ENCODE measurements at regions not wholly inside any gene's neighbourhood (a gene's known extent, or its start where the extent isn't known, plus 50 kb on each side); places are given as distances from the start of the nearest gene placed in this dataset.

- POLR2A ChIA-PET, result no interaction called here
- peaks cover 9% of the 10 kb centered on the region for H3K4me1 ChIP-seq (ENCODE audit: control insufficient read depth, extremely low read depth, insufficient read depth, low read length)
- peak; percentile 46 for DNase-seq (ENCODE audit: low read depth, low spot score)
- H3K27ac ChIP-seq (ENCODE audit: insufficient read depth, low read depth, low read length), result no peak overlapping the region
- H3K4me3 ChIP-seq (replicated peaks in 1 of 3; ENCODE audit: insufficient read depth in 1 of 3, low read depth in 1 of 3, low read length in 3 of 3), result peak overlapping the region in 1 of 3 experiments; percentile 56
- TF ChIP-seq POLR2A (IDR thresholded peaks at IDR 0.05; ENCODE audit: low read depth, low read length), result no peak
- no peak for TF ChIP-seq GATA2 (IDR thresholded peaks at IDR 0.05; ENCODE audit: insufficient read depth, insufficient read length, low read depth, low read length)
- no peak for TF ChIP-seq POLR2AphosphoS5 (IDR thresholded peaks at IDR 0.05; ENCODE audit: insufficient read depth, low read depth, low read length)
- TF ChIP-seq MYC (IDR thresholded peaks at IDR 0.05; ENCODE audit: low read depth, low read length), result no peak
- no peak for TF ChIP-seq JUN (IDR thresholded peaks at IDR 0.05; ENCODE audit: borderline replicate concordance, insufficient read depth, insufficient read length, low read depth)
- peak in 1 of 2 donors; percentile 5 for TF ChIP-seq CTCF (IDR thresholded peaks at IDR 0.05; ENCODE audit: extremely low read depth in 1 of 2, insufficient read depth in 1 of 2, low read depth in 1 of 2, low read length in 2 of 2)
- TF ChIP-seq, protein P1, sequence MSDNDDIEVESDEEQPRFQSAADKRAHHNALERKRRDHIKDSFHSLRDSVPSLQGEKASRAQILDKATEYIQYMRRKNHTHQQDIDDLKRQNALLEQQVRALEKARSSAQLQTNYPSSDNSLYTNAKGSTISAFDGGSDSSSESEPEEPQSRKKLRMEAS (IDR thresholded peaks at IDR 0.05; ENCODE audit: insufficient read depth, insufficient read length), result no peak
- TF ChIP-seq FOS (IDR thresholded peaks at IDR 0.05; ENCODE audit: borderline replicate concordance, insufficient read depth, low read length), result no peak
- TF ChIP-seq EZH2 (IDR thresholded peaks at IDR 0.05; ENCODE audit: borderline replicate concordance, low read depth, low read length, severe bottlenecking), result peak; percentile 49
- peak; percentile 67 for FAIRE-seq
- H3K79me2 ChIP-seq (ENCODE audit: control insufficient read depth, insufficient read depth, low read length), result no peaks in the 10 kb centered on the region
- H3K9me3 ChIP-seq (replicated peaks; ENCODE audit: control insufficient read depth, insufficient read depth, low read length), result no peaks in the 10 kb centered on the region
- intact Hi-C loops (cut with micrococcal nuclease) (loop anchor here (1.0 to 5.0 kb wide), 5 partner anchors 163 to 1516 kb away; no protein-coding TSS in a partner anchor), dilution Hi-C loops (cut with MboI; ENCODE audit: extremely low pct_ligation_motif_present, low sequenced_read_pairs) (no loop called here)
- H4K20me1 ChIP-seq (replicated peaks; ENCODE audit: control insufficient read depth, extremely low read depth, insufficient read depth, low read length), result no peaks in the 10 kb centered on the region
- no TSS peak for BruUV-seq (replicated peaks)
- H3K27me3 ChIP-seq (ENCODE audit: control insufficient read depth in 2 of 2, insufficient read depth in 2 of 2, low read length in 2 of 2), result peaks cover 14 to 35% of the 10 kb centered on the region in 2 experiments
- CTCF ChIA-PET, result interaction anchor here (1.0 to 2.3 kb wide), 3 partner anchors 10 to 1515 kb away, joined by 5 to 8 read pairs (median 6); no protein-coding TSS in a partner anchor
- peak overlapping the region; percentile 74 for H3K4me2 ChIP-seq (ENCODE audit: insufficient read depth, low read length)
- H3K9me1 ChIP-seq (replicated peaks; ENCODE audit: control insufficient read depth, extremely low read depth, insufficient read depth, low read length), result no peaks in the 10 kb centered on the region
- peak overlapping the region; percentile 57 for H2AFZ ChIP-seq (ENCODE audit: low read depth, low read length)
- no peaks in the 10 kb centered on the region for H3K36me3 ChIP-seq (ENCODE audit: control insufficient read depth in 2 of 2, extremely low read depth in 1 of 2, insufficient read depth in 2 of 2, low read length in 2 of 2)
- H3K9ac ChIP-seq (replicated peaks; ENCODE audit: extremely low read depth, insufficient read depth, low read length), result no peak overlapping the region
These were observed 364.8 kb upstream of the GALNT5 start for GRCh38 chr2:156892467-156893281.

All from endothelial cell of umbilical vein (primary cell).